Panc1 (cell line): ENCODE measurements at regions not wholly inside any gene's neighbourhood (a gene's known extent, or its start where the extent isn't known, plus 50 kb on each side); places are given as distances from the start of the nearest gene placed in this dataset.

Source experiments
- ATAC-seq: fragments of 200-7000 bp; cut with Tn5 transposase; 2 replicates; pipeline ENCODE4 v1.9.1; 2020; ENCODE audit warnings: mild to moderate bottlenecking, moderate library complexity
- BruUV-seq: library from RNA; stranded (reverse); fragments of 400-500 nt; replicated peaks from 2 replicates; lab custom pipeline; 2021; lab: Mats Ljungman, UMichigan
- CTCF ChIA-PET: fragments of 300-600 bp; sonication (Branson Sonifier 250); formaldehyde crosslinking; loops from one replicate; lab custom pipeline; 2022; ENCODE audit warnings: antibody characterized with exemption; lab: Charles Lee
- POLR2A ChIA-PET: fragments of 300-600 bp; sonication (Branson Sonifier 250); formaldehyde crosslinking; loops from one replicate; lab custom pipeline; 2022; ENCODE audit warnings: antibody characterized with exemption; lab: Charles Lee
- DNase-seq: peaks from one replicate; pipeline ENCODE4 v3.0.0-alpha.2; 2010; ENCODE audit warnings: low read depth, low spot score
- H3K27ac ChIP-seq: 2 replicates; pipeline ENCODE4 v1.5.1; 2011; ENCODE audit warnings: mild to moderate bottlenecking, low read length, inconsistent platforms
- H3K27me3 ChIP-seq: fragments of 200-500 bp; sonication (Bioruptor generic); 2 replicates; pipeline ENCODE4 v1.6.0; 2014; ENCODE audit warnings: low read length, inconsistent platforms; ENCODE audit not compliant: control insufficient read depth, insufficient read depth
- H3K36me3 ChIP-seq: fragments of 200-500 bp; sonication (Bioruptor generic); 2 replicates; pipeline ENCODE4 v1.5.1; 2014; ENCODE audit warnings: inconsistent platforms, mild to moderate bottlenecking, low read length, moderate library complexity; ENCODE audit not compliant: control insufficient read depth, insufficient read depth
- H3K4me1 ChIP-seq: 2 replicates; pipeline ENCODE4 v1.5.1; 2011; ENCODE audit warnings: inconsistent platforms, mild to moderate bottlenecking, low read length, moderate library complexity; ENCODE audit not compliant: control insufficient read depth, insufficient read depth
- H3K4me3 ChIP-seq, 2 experiments: 2 replicates each; pipeline ENCODE4 v1.5.1; 2011 to 2012; ENCODE audit warnings: low read depth in 2 of 2, low read length in 2 of 2, mild to moderate bottlenecking in 2 of 2, inconsistent platforms in 1 of 2, moderate library complexity in 1 of 2
- H3K9me3 ChIP-seq: fragments of 200-500 bp; sonication (Bioruptor generic); 2 replicates; pipeline ENCODE4 v1.5.1; 2014; ENCODE audit warnings: low read depth, mild to moderate bottlenecking, inconsistent platforms, low read length, moderate library complexity; ENCODE audit not compliant: control insufficient read depth, insufficient read depth
- CTCF ChIP-seq: fragments of 450-650 bp; IDR thresholded peaks from 2 replicates; pipeline ENCODE4 v1.5.1; 2017; ENCODE audit warnings: mild to moderate bottlenecking
- POLR2AphosphoS5 ChIP-seq: IDR thresholded peaks from 2 replicates; pipeline ENCODE4 v1.6.1; 2012; ENCODE audit warnings: mild to moderate bottlenecking, low read depth, low read length, moderate library complexity
- REST ChIP-seq, 2 experiments: IDR thresholded peaks; 2 replicates each; pipeline ENCODE4 v1.6.1; 2011 to 2012; ENCODE audit warnings: low read depth in 2 of 2, control low read depth in 1 of 2, low read length in 1 of 2, mild to moderate bottlenecking in 1 of 2, moderate library complexity in 1 of 2; ENCODE audit not compliant: insufficient read depth in 1 of 2
- SIN3A ChIP-seq: IDR thresholded peaks from 2 replicates; pipeline ENCODE4 v1.6.1; 2012; ENCODE audit warnings: low read depth, mild to moderate bottlenecking, low read length, moderate library complexity, borderline replicate concordance; ENCODE audit not compliant: insufficient read depth
- TCF7L2 ChIP-seq: IDR thresholded peaks from 2 replicates; pipeline ENCODE4 v1.6.1; 2011; ENCODE audit warnings: mild to moderate bottlenecking, low read depth, low read length, inconsistent platforms
- in situ Hi-C: cut with HindIII; loops from 2 replicates; pipeline ENCODE4 v1.10.0; 2016; ENCODE audit warnings: low sequenced_read_pairs, low pct_unique_long_range_greater_than_20kb
- intact Hi-C: fragments of 100-400 bp; cut with micrococcal nuclease; formaldehyde crosslinking; loops from one replicate; pipeline ENCODE4 v1.10.0; 2022; ENCODE audit not compliant: unreplicated experiment

- Histone ChIP-seq H3K27me3 (no peaks in the 10 kb centered on the region), H3K27ac (no peak overlapping the region), H3K9me3 (no peaks in the 10 kb centered on the region), H3K4me3 (no peak overlapping the region), H3K4me1 (no peaks in the 10 kb centered on the region), H3K36me3 (no peaks in the 10 kb centered on the region)
- intact Hi-C loops (no loop called here), in situ Hi-C loops (no loop called here)
- no peak for ATAC-seq
- no peak for DNase-seq
- BruUV-seq = no TSS peak
- TF ChIP-seq REST (IDR thresholded peaks at IDR 0.05; ENCODE audit: insufficient read depth in 1 of 2, low read depth in 2 of 2, low read length in 1 of 2) (no peak), TCF7L2 (no peak), SIN3A (no peak), CTCF (no peak), POLR2AphosphoS5 (no peak)
- POLR2A ChIA-PET = no interaction called here
- CTCF ChIA-PET = no interaction called here
These were observed 605.5 kb upstream of the SALL1 start for GRCh38 chr16:51756447-51757123.

GRCh38 chr16:51755577-51756355, 604.7 kb upstream of the SALL1 start:
- DNase-seq (no peak), ATAC-seq (no peak)
- Histone ChIP-seq H3K4me3 (no peak overlapping the region), H3K27ac (no peak overlapping the region), H3K4me1 (no peaks in the 10 kb centered on the region), H3K27me3 (no peaks in the 10 kb centered on the region), H3K36me3 (no peaks in the 10 kb centered on the region), H3K9me3 (no peaks in the 10 kb centered on the region)
- POLR2A ChIA-PET = no interaction called here
- no TSS peak for BruUV-seq
- CTCF ChIA-PET = no interaction called here
- TF ChIP-seq POLR2AphosphoS5 (no peak), REST (IDR thresholded peaks at IDR 0.05; ENCODE audit: insufficient read depth in 1 of 2, low read depth in 2 of 2, low read length in 1 of 2) (no peak), SIN3A (no peak), CTCF (no peak), TCF7L2 (no peak)
- intact Hi-C loops = no loop called here
- in situ Hi-C loops = no loop called here
